ENCODE measurements at regions not wholly inside any gene's neighbourhood (a gene's known extent, or its start where the extent isn't known, plus 50 kb on each side); places are given as distances from the start of the nearest gene placed in this dataset.

DNA sequence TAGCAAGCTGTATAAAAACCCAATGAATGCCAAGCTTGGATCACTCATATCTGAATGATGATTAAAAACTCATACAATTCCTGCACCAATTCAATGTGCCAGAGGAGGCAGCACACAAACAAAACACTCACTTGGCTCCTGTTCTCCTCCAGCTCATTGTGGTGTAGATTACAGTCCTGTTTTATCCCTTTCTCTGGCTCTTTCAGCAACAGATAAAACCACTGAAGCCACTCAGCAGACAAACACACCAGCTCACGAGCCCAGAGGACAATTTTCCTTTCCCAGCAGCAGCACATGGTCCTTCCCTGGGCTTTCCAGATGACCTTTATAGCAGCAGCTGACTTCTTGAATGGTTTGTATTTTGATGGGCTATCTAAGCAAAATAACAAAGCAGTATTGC is 107.3 kb upstream of the STARD3NL start:
- no peak for TF ChIP-seq POLR2A (IDR thresholded peaks at IDR 0.05)
- TF ChIP-seq POLR2AphosphoS5 (IDR thresholded peaks at IDR 0.05), result no peak
